H1 (cell line): ENCODE measurements at regions not wholly inside any gene's neighbourhood (a gene's known extent, or its start where the extent isn't known, plus 50 kb on each side); places are given as distances from the start of the nearest gene placed in this dataset.

Experiments
- CTCF ChIA-PET: fragments of 300-600 bp; sonication (Branson Sonifier 250); formaldehyde crosslinking; loops from one replicate; lab custom pipeline; 2021; ENCODE audit not compliant: partially characterized antibody; lab: Charles Lee
- POLR2A ChIA-PET: fragments of 300-600 bp; sonication (Branson Sonifier 250); formaldehyde crosslinking; loops from one replicate; lab custom pipeline; 2021; ENCODE audit warnings: inconsistent platforms; ENCODE audit not compliant: partially characterized antibody; lab: Charles Lee
- DNase-seq, 2 experiments: peaks; one replicate each; pipeline versions ENCODE4 v3.0.0 to v3.0.0-alpha.2; 2010 to 2022; ENCODE audit warnings: low spot score in 2 of 2, low read depth in 1 of 2, mixed read lengths in 1 of 2
- FAIRE-seq: peaks from 2 replicates; lab custom pipeline; 2011; peaks lifted over from hg19 to GRCh38; lab: Jason Lieb, UNC
- H2AFZ ChIP-seq: 2 replicates; pipeline ENCODE4 v1.8.1; 2012; ENCODE audit warnings: low read length, inconsistent platforms
- H2AK5ac ChIP-seq: 2 replicates; pipeline ENCODE4 v1.6.1; 2013; ENCODE audit warnings: low read depth, low read length
- H2BK120ac ChIP-seq: replicated peaks from 2 replicates; pipeline ENCODE3; 2013; ENCODE audit warnings: low read depth, low read length, inconsistent platforms
- H2BK12ac ChIP-seq: 2 replicates; pipeline ENCODE4 v1.6.1; 2013; ENCODE audit warnings: low read depth, low read length
- H2BK15ac ChIP-seq: 2 replicates; pipeline ENCODE4 v1.6.1; 2013; ENCODE audit warnings: low read length
- H2BK20ac ChIP-seq: 2 replicates; pipeline ENCODE4 v1.6.1; 2013; ENCODE audit warnings: low read length
- H2BK5ac ChIP-seq: 2 replicates; pipeline ENCODE4 v1.6.1; 2013; ENCODE audit warnings: low read depth, low read length
- H3K14ac ChIP-seq: 2 replicates; pipeline ENCODE4 v1.6.1; 2013; ENCODE audit warnings: inconsistent platforms; ENCODE audit not compliant: insufficient read length
- H3K18ac ChIP-seq: 2 replicates; pipeline ENCODE4 v1.6.1; 2013; ENCODE audit warnings: low read length; ENCODE audit errors: extremely low read depth
- H3K23ac ChIP-seq: 2 replicates; pipeline ENCODE4 v1.6.1; 2013; ENCODE audit warnings: inconsistent platforms; ENCODE audit not compliant: insufficient read length
- H3K23me2 ChIP-seq: 2 replicates; pipeline ENCODE4 v1.6.1; 2013; ENCODE audit warnings: low read depth, low read length
- H3K27ac ChIP-seq: 2 replicates; pipeline ENCODE4 v1.6.1; 2011; ENCODE audit warnings: low read depth, low read length, inconsistent platforms
- H3K27me3 ChIP-seq, 4 experiments: replicated peaks in 1 of 4; 1 replicate in 1 of 4; 2 replicates in 3 of 4; pipeline versions ENCODE4 v1.6.1 to v1.8.1; 2011 to 2013; ENCODE audit warnings: low read length in 3 of 4, mild to moderate bottlenecking in 3 of 4, inconsistent platforms in 2 of 4, mixed read lengths in 2 of 4, moderate library complexity in 1 of 4; ENCODE audit not compliant: control insufficient read depth in 3 of 4, insufficient read depth in 3 of 4; ENCODE audit errors: extremely low read depth in 1 of 4
- H3K36me3 ChIP-seq, 4 experiments: 2 replicates each; pipeline versions ENCODE4 v1.6.1 to v1.8.1; 2011 to 2013; ENCODE audit warnings: mild to moderate bottlenecking in 4 of 4, low read length in 3 of 4, moderate library complexity in 2 of 4, control low read depth in 1 of 4, inconsistent platforms in 1 of 4; ENCODE audit not compliant: insufficient read depth in 4 of 4, control insufficient read depth in 2 of 4
- H3K4ac ChIP-seq: replicated peaks from 2 replicates; pipeline ENCODE3; 2013; ENCODE audit warnings: low read length, low read depth, mixed read lengths, inconsistent platforms; ENCODE audit not compliant: insufficient read length
- H3K4me1 ChIP-seq, 4 experiments: replicated peaks in 1 of 4; 1 replicate in 1 of 4; 2 replicates in 3 of 4; pipeline versions ENCODE4 v1.6.1 to v1.8.1; 2011 to 2013; ENCODE audit warnings: low read length in 3 of 4, inconsistent platforms in 2 of 4, mixed read lengths in 1 of 4; ENCODE audit not compliant: insufficient read depth in 4 of 4, control insufficient read depth in 3 of 4
- H3K4me2 ChIP-seq, 2 experiments: 2 replicates each; pipeline versions ENCODE4 v1.6.1 to v1.8.1; 2011 to 2013; ENCODE audit warnings: low read depth in 2 of 2, low read length in 2 of 2, control low read depth in 1 of 2, inconsistent platforms in 1 of 2, mild to moderate bottlenecking in 1 of 2; ENCODE audit not compliant: insufficient read depth in 1 of 2
- H3K4me3 ChIP-seq, 4 experiments: fragments of 200-600, 300-600 bp in 1 of 4; sonication (generic), shearing (Covaris generic), sonication (Bioruptor Twin) in 1 of 4; 2 replicates each; pipeline versions ENCODE4 v1.5.1 to v1.8.1; 2011 to 2016; ENCODE audit warnings: low read length in 4 of 4, low read depth in 3 of 4, control low read depth in 2 of 4, inconsistent platforms in 2 of 4, mild to moderate bottlenecking in 2 of 4, mixed read lengths in 1 of 4, moderate library complexity in 1 of 4; ENCODE audit not compliant: insufficient read depth in 2 of 4; ENCODE audit errors: extremely low read depth in 1 of 4
- H3K56ac ChIP-seq: replicated peaks from 2 replicates; pipeline ENCODE3; 2013; ENCODE audit warnings: low read depth, mild to moderate bottlenecking, mixed read lengths, low read length, inconsistent platforms; ENCODE audit not compliant: insufficient read length
- H3K79me1 ChIP-seq: 2 replicates; pipeline ENCODE4 v1.6.1; 2013; ENCODE audit warnings: low read depth, low read length, control low read depth
- H3K79me2 ChIP-seq, 2 experiments: 2 replicates each; pipeline versions ENCODE4 v1.6.1 to v1.8.1; 2012 to 2013; ENCODE audit warnings: low read length in 2 of 2, mild to moderate bottlenecking in 2 of 2, inconsistent platforms in 1 of 2; ENCODE audit not compliant: insufficient read depth in 2 of 2, control insufficient read depth in 1 of 2
- H3K9ac ChIP-seq, 4 experiments: replicated peaks in 1 of 4; 1 replicate in 1 of 4; 2 replicates in 3 of 4; pipeline versions ENCODE4 v1.6.1 to v1.8.1; 2011 to 2013; ENCODE audit warnings: low read depth in 3 of 4, low read length in 3 of 4, control low read depth in 2 of 4, mild to moderate bottlenecking in 2 of 4, moderate library complexity in 2 of 4, inconsistent platforms in 1 of 4; ENCODE audit errors: extremely low read depth in 1 of 4
- H3K9me3 ChIP-seq, 2 experiments: 2 replicates each; pipeline versions ENCODE4 v1.6.1 to v1.8.1; 2012 to 2013; ENCODE audit warnings: mild to moderate bottlenecking in 2 of 2, moderate library complexity in 2 of 2, control low read depth in 1 of 2, inconsistent platforms in 1 of 2, low read depth in 1 of 2, low read length in 1 of 2, mixed read lengths in 1 of 2; ENCODE audit not compliant: insufficient read depth in 2 of 2
- H4K20me1 ChIP-seq, 2 experiments: replicated peaks in 1 of 2; 2 replicates each; pipeline versions ENCODE3 to v1.8.1; 2011 to 2013; ENCODE audit warnings: inconsistent platforms in 2 of 2, low read length in 2 of 2, mild to moderate bottlenecking in 1 of 2; ENCODE audit not compliant: insufficient read depth in 2 of 2, control insufficient read depth in 1 of 2
- H4K5ac ChIP-seq: 2 replicates; pipeline ENCODE4 v1.6.1; 2013; ENCODE audit warnings: low read length, low read depth, mixed read lengths, inconsistent platforms; ENCODE audit not compliant: insufficient read length
- H4K8ac ChIP-seq: 2 replicates; pipeline ENCODE4 v1.8.0; 2013; ENCODE audit warnings: mild to moderate bottlenecking, moderate library complexity, low read length, inconsistent platforms; ENCODE audit not compliant: insufficient read depth; ENCODE audit errors: extremely low read depth
- H4K91ac ChIP-seq: replicated peaks from 2 replicates; pipeline ENCODE3; 2013; ENCODE audit warnings: low read length, mixed read lengths, inconsistent platforms; ENCODE audit not compliant: insufficient read length
- WGBS, 2 experiments: shearing (Covaris generic) in 1 of 2; methylation state at CpG; one replicate each; pipeline versions ENCODE4 v1.1.6 to v1.1.7; 2013 to 2015; ENCODE audit warnings: low lambda C conversion rate in 2 of 2, mixed read lengths in 2 of 2, inconsistent platforms in 1 of 2, low coverage in 1 of 2, missing lambda C conversion rate in 1 of 2; ENCODE audit not compliant: insufficient replicate concordance in 2 of 2, insufficient coverage in 1 of 2, insufficient read length in 1 of 2; ENCODE audit errors: extremely low coverage in 1 of 2, missing lambda C conversion rate in 1 of 2; 5-methylcytosine and 5-hydroxymethylcytosine counted together

GRCh38 chr11:8775332-8775731, 92.7 kb downstream of the RPL27A start:
- Histone ChIP-seq H3K4ac (no peak overlapping the region), H4K91ac (no peak overlapping the region), H3K18ac (no peak overlapping the region), H2BK5ac (no peak overlapping the region), H2BK15ac (no peak overlapping the region), H2BK120ac (no peak overlapping the region), H3K4me2 (no peak overlapping the region), H4K8ac (no peak overlapping the region), H3K23ac (no peak overlapping the region), H3K79me1 (peaks cover 2% of the 10 kb centered on the region; the same call in 1 of the 2 replicates), H2AFZ (no peak overlapping the region), H3K79me2 (no peaks in the 10 kb centered on the region), H3K27me3 (no peaks in the 10 kb centered on the region), H3K56ac (no peak overlapping the region), H3K9ac (no peak overlapping the region), H3K23me2 (no peaks in the 10 kb centered on the region), H4K5ac (no peak overlapping the region), H3K4me1 (peaks cover 0 to 5% (median 4%) of the 10 kb centered on the region in 4 experiments; a peak in 2 of 7 replicates), H3K4me3 (no peak overlapping the region), H3K9me3 (no peaks in the 10 kb centered on the region), H3K36me3 (no peaks in the 10 kb centered on the region), H3K27ac (no peak overlapping the region), H4K20me1 (no peaks in the 10 kb centered on the region), H2AK5ac (no peak overlapping the region), H2BK12ac (no peak overlapping the region), H3K14ac (no peak overlapping the region), H2BK20ac (no peak overlapping the region)
- FAIRE-seq: no peak
- no peak for DNase-seq
- WGBS, 2 experiments: 88% methylated on average over 4 of the region's 4 CpGs; no CpG with 5 or more reads in 1 of the 2 experiments
- POLR2A ChIA-PET: no interaction called here
- CTCF ChIA-PET: interaction anchor here (0.8 kb wide), 1 partner anchor 14 kb away, joined by 3 read pairs; no protein-coding TSS in a partner anchor
